ENCODE measurements at regions not wholly inside any gene's neighbourhood (a gene's known extent, or its start where the extent isn't known, plus 50 kb on each side); places are given as distances from the start of the nearest gene placed in this dataset.

- no peak for TF ChIP-seq EP300 (IDR thresholded peaks at IDR 0.05; ENCODE audit: borderline replicate concordance)
- TF ChIP-seq FOXM1 (IDR thresholded peaks at IDR 0.05; ENCODE audit: borderline replicate concordance, low read depth): no peak
- TF ChIP-seq TEAD4 (IDR thresholded peaks at IDR 0.05): no peak
- TF ChIP-seq USF1 (IDR thresholded peaks at IDR 0.05): no peak
- TF ChIP-seq REST (IDR thresholded peaks at IDR 0.05; ENCODE audit: low read depth): no peak
- TF ChIP-seq MAX (IDR thresholded peaks at IDR 0.05): no peak
- no peak for TF ChIP-seq CREB1 (IDR thresholded peaks at IDR 0.05; ENCODE audit: low read depth)
- TF ChIP-seq TAF1 (IDR thresholded peaks at IDR 0.05; ENCODE audit: low read depth): no peak
- no peak for TF ChIP-seq ZBTB7A (IDR thresholded peaks at IDR 0.05; ENCODE audit: low read depth)
- TF ChIP-seq RAD21 (IDR thresholded peaks at IDR 0.05; ENCODE audit: low read depth): no peak
- no peak for TF ChIP-seq NFIC (IDR thresholded peaks at IDR 0.05)
- TF ChIP-seq YY1 (IDR thresholded peaks at IDR 0.05; ENCODE audit: low read depth): no peak
- no peak for TF ChIP-seq EGR1 (IDR thresholded peaks at IDR 0.05)
- TF ChIP-seq CEBPB (IDR thresholded peaks at IDR 0.05): no peak
Measured at GRCh38 chr11:101812546-101812945, 102.3 kb upstream of the CEP126 start.

All from Ishikawa (cell line).